GM23248 (cell line): ENCODE measurements at regions not wholly inside any gene's neighbourhood (a gene's known extent, or its start where the extent isn't known, plus 50 kb on each side); places are given as distances from the start of the nearest gene placed in this dataset.
"Not testable (repeated sequence)": the region's sequence is repeated elsewhere in the genome, so short reads cannot be mapped to it uniquely, and the experiment has no call there.

Experiments used
- DNase-seq: peaks from one replicate; pipeline ENCODE4 v3.0.0-alpha.2; 2015
- H2AFZ ChIP-seq: fragments of 200-600 bp; sonication (generic); 2 replicates; pipeline ENCODE4 v1.6.1; 2016; ENCODE audit warnings: antibody characterized with exemption
- H3F3A ChIP-seq: fragments of 200-600 bp; sonication (generic); 2 replicates; pipeline ENCODE4 v1.6.1; 2016; ENCODE audit warnings: mild to moderate bottlenecking, antibody characterized with exemption, mixed run types; ENCODE audit not compliant: insufficient read depth
- H3K27ac ChIP-seq: fragments of 200-600 bp; sonication (generic); 2 replicates; pipeline ENCODE4 v1.5.1; 2016; ENCODE audit warnings: mild to moderate bottlenecking
- H3K27me3 ChIP-seq: fragments of 200-600 bp; sonication (generic); replicated peaks from 2 replicates; pipeline ENCODE4 v1.6.1; 2016; ENCODE audit warnings: mild to moderate bottlenecking; ENCODE audit not compliant: insufficient read depth
- H3K36me3 ChIP-seq: fragments of 200-600 bp; sonication (generic); 2 replicates; pipeline ENCODE4 v1.6.1; 2016; ENCODE audit warnings: low read depth, mild to moderate bottlenecking
- H3K4me1 ChIP-seq: fragments of 200-600 bp; sonication (generic); 2 replicates; pipeline ENCODE4 v1.6.1; 2016; ENCODE audit warnings: mild to moderate bottlenecking; ENCODE audit not compliant: insufficient read depth
- H3K4me2 ChIP-seq: fragments of 200-600 bp; sonication (generic); one replicate; pipeline ENCODE4 v1.6.1; 2016; ENCODE audit warnings: mild to moderate bottlenecking; ENCODE audit not compliant: unreplicated experiment
- H3K4me3 ChIP-seq: fragments of 200-600 bp; sonication (generic); 2 replicates; pipeline ENCODE4 v1.5.1; 2016; ENCODE audit warnings: mild to moderate bottlenecking
- H3K79me2 ChIP-seq: fragments of 200-600 bp; sonication (generic); 2 replicates; pipeline ENCODE4 v1.6.1; 2016; ENCODE audit warnings: mild to moderate bottlenecking; ENCODE audit not compliant: insufficient read depth
- H3K9ac ChIP-seq: fragments of 200-600 bp; sonication (generic); 2 replicates; pipeline ENCODE4 v1.6.1; 2016; ENCODE audit warnings: mild to moderate bottlenecking
- H3K9me2 ChIP-seq: fragments of 200-600 bp; sonication (generic); 2 replicates; pipeline ENCODE4 v1.6.1; 2016; ENCODE audit warnings: mixed run types, mild to moderate bottlenecking, moderate library complexity; ENCODE audit not compliant: insufficient read depth
- H3K9me3 ChIP-seq: fragments of 200-600 bp; sonication (generic); one replicate; pipeline ENCODE4 v1.6.1; 2017; ENCODE audit warnings: low read depth
- H4K20me1 ChIP-seq: fragments of 200-600 bp; sonication (generic); 2 replicates; pipeline ENCODE4 v1.6.0; 2016; ENCODE audit not compliant: insufficient read depth
- EZH2 ChIP-seq: fragments of 200-600 bp; sonication (generic); IDR thresholded peaks from 2 replicates; pipeline ENCODE4 v1.6.1; 2018; ENCODE audit warnings: antibody characterized with exemption, mild to moderate bottlenecking; ENCODE audit not compliant: insufficient read depth, poor library complexity, severe bottlenecking
- EZH2phosphoT487 ChIP-seq: fragments of 200-600 bp; sonication (generic); IDR thresholded peaks from 2 replicates; pipeline ENCODE4 v1.6.1; 2018; ENCODE audit warnings: antibody characterized with exemption, moderate library complexity, mild to moderate bottlenecking, low read depth; ENCODE audit not compliant: insufficient read depth
- WGBS, 2 experiments: methylation state at CpG; one replicate each; pipeline ENCODE4 v1.1.6; 2015 to 2017; ENCODE audit warnings: low lambda C conversion rate in 2 of 2, low coverage in 1 of 2; ENCODE audit errors: missing lambda C conversion rate in 2 of 2; 5-methylcytosine and 5-hydroxymethylcytosine counted together
- in situ Hi-C: fragments of 300-500 bp; cut with MboI; formaldehyde crosslinking; loops from 2 replicates; pipeline ENCODE4 v1.15.0; 2020

DNA sequence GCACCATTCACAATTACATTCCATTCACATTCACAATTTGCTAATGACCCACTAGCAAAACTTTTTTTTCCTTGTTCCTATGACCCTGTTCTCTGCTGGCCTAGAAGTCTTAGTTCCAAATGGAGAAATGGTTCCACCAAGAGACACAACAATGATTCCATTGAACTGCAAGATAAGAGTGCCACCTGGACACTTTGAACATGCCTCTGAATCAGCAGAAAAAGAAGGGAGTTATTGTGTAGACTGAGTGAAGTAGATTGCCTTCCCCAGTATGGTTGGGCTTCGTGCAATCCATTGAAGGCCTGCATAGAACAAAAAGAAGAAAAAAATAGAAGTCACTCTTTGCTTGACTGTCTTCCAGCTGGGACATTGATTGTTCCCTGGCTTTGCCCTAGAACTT, 133.8 kb upstream of the PMCH start:
- WGBS, 2 experiments: 7 to 35% methylated on average over 1 of the region's 1 CpG
- no peaks in the 10 kb centered on the region for H3K36me3 ChIP-seq
- H3K4me3 ChIP-seq: no peak overlapping the region
- no peak for DNase-seq
- H3K4me1 ChIP-seq: no peaks in the 10 kb centered on the region
- no peaks in the 10 kb centered on the region; the same call in 1 of the 2 replicates for H3K27me3 ChIP-seq
- H3F3A ChIP-seq: no peaks in the 10 kb centered on the region
- no peaks in the 10 kb centered on the region for H3K9me2 ChIP-seq
- H3K9ac ChIP-seq: no peak overlapping the region
- no peak for TF ChIP-seq EZH2
- TF ChIP-seq EZH2phosphoT487: no peak
- H3K27ac ChIP-seq: no peak overlapping the region
- no peak overlapping the region for H3K4me2 ChIP-seq
- H4K20me1 ChIP-seq: no peaks in the 10 kb centered on the region
- in situ Hi-C loops: no loop called here
- H3K9me3 ChIP-seq: no peaks in the 10 kb centered on the region
- H2AFZ ChIP-seq: no peak overlapping the region
- no peaks in the 10 kb centered on the region for H3K79me2 ChIP-seq

DNA sequence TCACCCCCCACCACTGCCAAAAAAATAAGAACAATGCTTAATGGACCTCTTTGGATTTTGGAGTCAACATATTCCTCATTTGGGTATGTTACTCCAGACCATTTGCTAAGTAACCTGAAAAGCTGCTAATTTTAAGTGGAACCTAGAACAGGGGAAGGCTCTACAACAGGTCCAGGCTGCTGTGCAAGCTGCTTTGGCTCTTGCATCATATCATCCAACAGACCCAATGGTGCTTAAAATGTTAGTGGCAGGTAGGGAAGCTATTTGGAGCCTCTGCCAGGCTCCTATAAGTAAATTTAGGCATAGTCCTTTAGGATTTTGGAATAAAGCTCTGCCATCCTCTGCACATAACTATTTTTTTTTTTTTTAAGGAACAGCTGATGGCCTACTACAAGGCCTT, 132.2 kb upstream of the PMCH start:
- no peaks in the 10 kb centered on the region for H4K20me1 ChIP-seq
- no peak overlapping the region for H3K9ac ChIP-seq
- H3K36me3 ChIP-seq: no peaks in the 10 kb centered on the region
- H3F3A ChIP-seq: no peaks in the 10 kb centered on the region
- no peak overlapping the region for H3K4me2 ChIP-seq
- no peak for DNase-seq
- no peaks in the 10 kb centered on the region; the same call in 1 of the 2 replicates for H3K27me3 ChIP-seq
- in situ Hi-C loops: no loop called here
- no peaks in the 10 kb centered on the region for H3K9me2 ChIP-seq
- H3K27ac ChIP-seq: no peak overlapping the region
- no peaks in the 10 kb centered on the region for H3K79me2 ChIP-seq
- no peak for TF ChIP-seq EZH2phosphoT487
- no peak for TF ChIP-seq EZH2
- no peak overlapping the region for H3K4me3 ChIP-seq
- no peaks in the 10 kb centered on the region for H3K4me1 ChIP-seq
- no peaks in the 10 kb centered on the region for H3K9me3 ChIP-seq
- H2AFZ ChIP-seq: no peak overlapping the region

DNA sequence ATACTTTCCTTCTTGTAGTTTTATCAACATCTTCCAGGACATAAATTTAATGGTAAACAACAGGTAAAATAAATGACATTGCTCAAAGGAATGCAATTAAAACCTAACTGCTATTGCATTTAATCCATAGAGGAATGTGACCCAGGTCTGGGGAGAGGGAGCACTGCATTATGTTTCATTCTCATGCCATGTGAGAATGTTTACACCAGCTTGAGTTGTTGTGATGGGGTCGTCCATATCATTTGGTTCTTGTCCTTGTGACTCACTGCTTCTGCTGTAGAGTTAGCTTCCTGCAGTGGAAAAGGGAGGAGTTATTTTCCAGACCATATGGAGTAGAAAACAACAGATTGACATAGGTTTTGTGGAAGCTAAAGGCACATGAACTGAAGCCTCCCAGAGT, 129.3 kb upstream of the PMCH start:
- Histone ChIP-seq H3K4me3 (no peak overlapping the region), H3K9me2 (no peaks in the 10 kb centered on the region), H3K27ac (no peak overlapping the region), H3K36me3 (no peaks in the 10 kb centered on the region), H3K9me3 (no peaks in the 10 kb centered on the region), H3K9ac (no peak overlapping the region), H3F3A (no peaks in the 10 kb centered on the region), H3K4me1 (no peaks in the 10 kb centered on the region), H3K4me2 (no peak overlapping the region), H2AFZ (no peak overlapping the region), H3K79me2 (no peaks in the 10 kb centered on the region), H3K27me3 (no peaks in the 10 kb centered on the region), H4K20me1 (no peaks in the 10 kb centered on the region)
- DNase-seq: no peak
- no peak for TF ChIP-seq EZH2phosphoT487
- TF ChIP-seq EZH2: no peak
- WGBS, 2 experiments: 0% methylated on average over 1 of the region's 1 CpG
- in situ Hi-C loops: no loop called here

DNA sequence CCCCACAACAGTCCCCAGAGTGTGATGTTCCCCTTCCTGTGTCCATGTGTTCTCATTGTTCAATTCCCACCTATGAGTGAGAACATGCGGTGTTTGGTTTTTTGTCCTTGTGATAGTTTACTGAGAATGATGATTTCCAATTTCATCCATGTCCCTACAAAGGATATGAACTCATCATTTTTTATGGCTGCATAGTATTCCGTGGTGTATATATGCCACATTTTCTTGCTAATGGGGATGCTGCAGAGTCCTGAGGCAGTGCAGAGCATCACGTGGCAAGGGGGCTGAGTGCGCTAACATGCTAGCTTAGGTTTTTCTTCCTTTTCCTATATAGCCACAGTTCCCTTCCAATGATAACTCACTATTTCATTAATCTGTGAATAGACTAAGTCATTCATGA, 127.5 kb upstream of the PMCH start:
- H3K4me3 ChIP-seq, H3K36me3 ChIP-seq, H3K4me2 ChIP-seq, H3K79me2 ChIP-seq, DNase-seq, H3K4me1 ChIP-seq, H3F3A ChIP-seq, H3K9me3 ChIP-seq, in situ Hi-C loops, H3K27me3 ChIP-seq, H2AFZ ChIP-seq, H3K9me2 ChIP-seq, H3K27ac ChIP-seq, H3K9ac ChIP-seq, H4K20me1 ChIP-seq: not testable (repeated sequence)
- 67 to 73% methylated on average over 3 to 4 of the region's 4 CpGs for WGBS, 2 experiments

DNA sequence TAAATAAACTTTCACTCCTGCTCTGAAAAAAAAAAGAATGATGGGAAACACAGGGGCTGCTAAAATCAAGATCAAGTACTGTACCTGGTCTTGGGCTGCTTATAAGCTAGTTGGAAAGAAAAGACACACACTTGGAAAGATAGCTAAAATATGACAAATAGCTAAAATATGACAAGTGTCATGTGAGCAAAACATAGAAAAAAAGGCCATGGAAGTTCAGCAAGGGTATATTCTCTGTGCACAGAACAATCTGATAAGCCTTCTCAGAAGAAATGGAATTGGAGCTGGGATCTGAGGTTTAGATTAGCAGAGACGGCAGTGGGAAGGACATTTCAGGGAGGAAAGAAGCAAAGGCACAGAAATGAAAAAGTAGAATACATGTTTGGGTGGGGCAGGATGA, 126.2 kb upstream of the PMCH start:
- no peaks in the 10 kb centered on the region for H3K79me2 ChIP-seq
- H4K20me1 ChIP-seq: no peaks in the 10 kb centered on the region
- H3K9ac ChIP-seq: no peak overlapping the region
- TF ChIP-seq EZH2: no peak
- TF ChIP-seq EZH2phosphoT487: no peak
- H3K9me3 ChIP-seq: no peaks in the 10 kb centered on the region
- H3K27me3 ChIP-seq: no peaks in the 10 kb centered on the region
- H3K4me3 ChIP-seq: no peak overlapping the region
- in situ Hi-C loops: no loop called here
- no peaks in the 10 kb centered on the region for H3K36me3 ChIP-seq
- H3K4me2 ChIP-seq: no peak overlapping the region
- no peaks in the 10 kb centered on the region for H3K4me1 ChIP-seq
- WGBS, 2 experiments: 28 to 37% methylated on average over 1 of the region's 1 CpG
- H3F3A ChIP-seq: no peaks in the 10 kb centered on the region
- H3K9me2 ChIP-seq: peaks cover 2% of the 10 kb centered on the region; the same call in 1 of the 2 replicates
- H2AFZ ChIP-seq: no peak overlapping the region
- H3K27ac ChIP-seq: no peak overlapping the region
- DNase-seq: no peak
